DOHH2 (cell line): ENCODE measurements at regions not wholly inside any gene's neighbourhood (a gene's known extent, or its start where the extent isn't known, plus 50 kb on each side); places are given as distances from the start of the nearest gene placed in this dataset.
"Not testable (repeated sequence)": the region's sequence is repeated elsewhere in the genome, so short reads cannot be mapped to it uniquely, and the experiment has no call there.

Experiments
- H3F3A ChIP-seq: fragments of 200-600 bp; sonication (generic), shearing (Covaris generic); 2 replicates; pipeline ENCODE4 v1.6.0; 2016; ENCODE audit warnings: antibody characterized with exemption, mild to moderate bottlenecking; ENCODE audit not compliant: control insufficient read depth, insufficient read depth
- H3K27ac ChIP-seq: fragments of 200-600 bp; sonication (generic); 2 replicates; pipeline ENCODE4 v1.5.1; 2014; ENCODE audit warnings: low read depth, mild to moderate bottlenecking, low read length, moderate library complexity
- H3K27me3 ChIP-seq: fragments of 200-600 bp; sonication (generic); 2 replicates; pipeline ENCODE4 v1.6.1; 2014; ENCODE audit warnings: mild to moderate bottlenecking, low read length, mixed read lengths; ENCODE audit not compliant: control insufficient read depth
- H3K36me3 ChIP-seq: fragments of 200-600 bp; sonication (generic); 2 replicates; pipeline ENCODE4 v1.6.1; 2014; ENCODE audit warnings: mild to moderate bottlenecking, low read length, moderate library complexity, mixed read lengths; ENCODE audit not compliant: control insufficient read depth
- H3K4me1 ChIP-seq: fragments of 200-600 bp; sonication (generic); 2 replicates; pipeline ENCODE4 v1.6.1; 2014; ENCODE audit warnings: mild to moderate bottlenecking, low read length, mixed read lengths; ENCODE audit not compliant: control insufficient read depth
- H3K4me2 ChIP-seq: fragments of 200-600 bp; sonication (generic); 2 replicates; pipeline ENCODE4 v1.6.0; 2014; ENCODE audit warnings: mild to moderate bottlenecking, low read length, moderate library complexity
- H3K4me3 ChIP-seq: fragments of 200-600 bp; sonication (generic); 2 replicates; pipeline ENCODE4 v1.5.1; 2014; ENCODE audit warnings: mild to moderate bottlenecking, low read length, mixed read lengths
- H3K79me2 ChIP-seq: fragments of 200-600 bp; sonication (generic); 2 replicates; pipeline ENCODE4 v1.6.1; 2014; ENCODE audit warnings: mild to moderate bottlenecking, low read length, mixed read lengths; ENCODE audit not compliant: control insufficient read depth
- H3K9me2 ChIP-seq: fragments of 200-600 bp; sonication (generic); replicated peaks from 2 replicates; pipeline ENCODE4 v1.6.1; 2014; ENCODE audit warnings: mild to moderate bottlenecking, low read length, mixed read lengths; ENCODE audit not compliant: control insufficient read depth
- H3K9me3 ChIP-seq: fragments of 200-600 bp; sonication (generic); 2 replicates; pipeline ENCODE4 v1.6.1; 2014; ENCODE audit warnings: antibody characterized with exemption, low read length, mixed read lengths; ENCODE audit not compliant: control insufficient read depth, insufficient read depth
- H4K20me1 ChIP-seq: fragments of 200-600 bp; sonication (generic); 2 replicates; pipeline ENCODE4 v1.6.0; 2014; ENCODE audit warnings: low read depth, mild to moderate bottlenecking, antibody characterized with exemption, low read length, moderate library complexity; ENCODE audit not compliant: control insufficient read depth, insufficient read depth
- EZH2phosphoT487 ChIP-seq: fragments of 200-600 bp; sonication (generic); IDR thresholded peaks from 2 replicates; pipeline ENCODE4 v1.6.1; 2017; ENCODE audit warnings: borderline replicate concordance, mild to moderate bottlenecking, antibody characterized with exemption, low read length, moderate library complexity, mixed read lengths
- TF ChIP-seq, protein P1 (sequence below): fragments of 200-600 bp; sonication (generic); IDR thresholded peaks from one replicate; pipeline ENCODE4 v1.5.1; 2014; ENCODE audit warnings: antibody characterized with exemption, mild to moderate bottlenecking, low read depth, low read length; ENCODE audit not compliant: poor library complexity, severe bottlenecking

DNA sequence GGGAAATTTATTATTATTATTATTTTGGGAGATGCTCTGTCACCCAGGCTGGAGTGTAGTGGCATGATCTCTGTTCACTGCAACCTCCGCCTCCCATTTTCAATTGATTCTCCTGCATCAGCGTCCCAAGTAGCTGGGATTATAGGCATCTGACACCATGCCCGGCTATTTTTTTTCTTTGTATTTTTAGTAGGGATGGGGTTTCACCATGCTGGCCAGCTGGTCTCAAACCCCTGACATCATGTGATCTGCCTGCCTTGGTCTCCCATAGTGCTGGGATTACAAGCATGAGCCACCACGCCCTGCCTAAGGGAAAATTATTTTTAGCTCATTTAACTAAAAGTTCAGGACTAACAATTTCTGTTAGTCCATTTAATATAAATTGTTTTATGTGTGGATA lies 109.2 kb upstream of the SESTD1 start:
- H3K36me3 ChIP-seq, result no peaks in the 10 kb centered on the region
- H3F3A ChIP-seq, result no peaks in the 10 kb centered on the region
- TF ChIP-seq, protein P1, sequence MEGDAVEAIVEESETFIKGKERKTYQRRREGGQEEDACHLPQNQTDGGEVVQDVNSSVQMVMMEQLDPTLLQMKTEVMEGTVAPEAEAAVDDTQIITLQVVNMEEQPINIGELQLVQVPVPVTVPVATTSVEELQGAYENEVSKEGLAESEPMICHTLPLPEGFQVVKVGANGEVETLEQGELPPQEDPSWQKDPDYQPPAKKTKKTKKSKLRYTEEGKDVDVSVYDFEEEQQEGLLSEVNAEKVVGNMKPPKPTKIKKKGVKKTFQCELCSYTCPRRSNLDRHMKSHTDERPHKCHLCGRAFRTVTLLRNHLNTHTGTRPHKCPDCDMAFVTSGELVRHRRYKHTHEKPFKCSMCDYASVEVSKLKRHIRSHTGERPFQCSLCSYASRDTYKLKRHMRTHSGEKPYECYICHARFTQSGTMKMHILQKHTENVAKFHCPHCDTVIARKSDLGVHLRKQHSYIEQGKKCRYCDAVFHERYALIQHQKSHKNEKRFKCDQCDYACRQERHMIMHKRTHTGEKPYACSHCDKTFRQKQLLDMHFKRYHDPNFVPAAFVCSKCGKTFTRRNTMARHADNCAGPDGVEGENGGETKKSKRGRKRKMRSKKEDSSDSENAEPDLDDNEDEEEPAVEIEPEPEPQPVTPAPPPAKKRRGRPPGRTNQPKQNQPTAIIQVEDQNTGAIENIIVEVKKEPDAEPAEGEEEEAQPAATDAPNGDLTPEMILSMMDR, result no peak
- no peak for TF ChIP-seq EZH2phosphoT487
- H3K4me1 ChIP-seq, result no peaks in the 10 kb centered on the region
- no peaks in the 10 kb centered on the region for H3K27me3 ChIP-seq
- H3K79me2 ChIP-seq, result no peaks in the 10 kb centered on the region
- H3K27ac ChIP-seq, result no peak overlapping the region
- H3K9me3 ChIP-seq, result no peaks in the 10 kb centered on the region
- no peaks in the 10 kb centered on the region for H4K20me1 ChIP-seq
- H3K4me2 ChIP-seq, result no peak overlapping the region
- no peaks in the 10 kb centered on the region for H3K9me2 ChIP-seq
- H3K4me3 ChIP-seq, result no peak overlapping the region

DNA sequence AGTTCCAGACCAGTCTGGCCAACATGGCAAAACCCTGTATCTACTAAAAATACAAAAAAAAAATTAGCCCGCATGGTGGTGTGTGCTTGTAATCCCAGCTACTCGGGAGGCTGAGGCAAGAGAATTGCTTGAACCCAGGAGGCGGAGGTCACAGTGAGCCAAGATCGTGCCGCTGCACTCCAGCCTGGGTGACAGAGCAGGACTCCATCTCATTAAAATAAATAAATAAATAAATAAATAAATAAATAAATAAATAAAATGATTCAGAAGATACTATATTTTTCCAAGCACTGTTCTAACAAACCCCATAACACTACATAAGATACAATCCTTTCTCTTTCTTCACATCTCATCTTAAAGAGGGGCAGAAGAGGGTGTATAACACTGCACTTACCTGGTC lies 100.9 kb upstream of the SESTD1 start:
- not testable (repeated sequence) for H3K4me2 ChIP-seq, H3K79me2 ChIP-seq, H3K9me2 ChIP-seq, H3K36me3 ChIP-seq, H3K4me3 ChIP-seq, H3K4me1 ChIP-seq, H3F3A ChIP-seq, H3K9me3 ChIP-seq, H3K27ac ChIP-seq, H3K27me3 ChIP-seq, H4K20me1 ChIP-seq

DNA sequence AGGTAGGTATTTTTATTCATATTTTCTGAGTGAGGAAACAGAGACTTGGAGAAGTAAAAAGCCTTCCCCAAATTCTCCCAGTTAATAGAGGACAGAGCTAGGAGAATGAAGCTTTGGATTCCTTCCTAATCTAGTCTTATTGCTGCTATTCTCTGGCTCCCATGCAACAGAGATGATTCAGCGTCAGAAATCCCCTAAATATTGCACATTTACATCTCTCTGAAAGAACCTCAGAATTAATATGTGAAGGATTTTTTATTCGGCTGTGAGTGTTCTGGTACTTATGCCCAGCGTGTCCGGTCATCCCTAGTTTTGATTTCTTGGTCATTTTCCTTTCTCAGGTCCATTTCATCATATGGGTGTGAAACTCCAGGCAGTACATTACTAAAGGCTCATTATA lies 91.2 kb upstream of the SESTD1 start:
- Histone ChIP-seq H3K27me3 (no peaks in the 10 kb centered on the region), H3K4me3 (no peak overlapping the region), H3K27ac (no peak overlapping the region), H3K4me2 (no peak overlapping the region), H3K36me3 (no peaks in the 10 kb centered on the region), H3F3A (no peaks in the 10 kb centered on the region), H3K79me2 (no peaks in the 10 kb centered on the region), H3K4me1 (peaks cover 12% of the 10 kb centered on the region), H3K9me2 (no peaks in the 10 kb centered on the region), H4K20me1 (no peaks in the 10 kb centered on the region), H3K9me3 (no peaks in the 10 kb centered on the region)
- TF ChIP-seq, protein P1, result no peak
- TF ChIP-seq EZH2phosphoT487, result no peak

DNA sequence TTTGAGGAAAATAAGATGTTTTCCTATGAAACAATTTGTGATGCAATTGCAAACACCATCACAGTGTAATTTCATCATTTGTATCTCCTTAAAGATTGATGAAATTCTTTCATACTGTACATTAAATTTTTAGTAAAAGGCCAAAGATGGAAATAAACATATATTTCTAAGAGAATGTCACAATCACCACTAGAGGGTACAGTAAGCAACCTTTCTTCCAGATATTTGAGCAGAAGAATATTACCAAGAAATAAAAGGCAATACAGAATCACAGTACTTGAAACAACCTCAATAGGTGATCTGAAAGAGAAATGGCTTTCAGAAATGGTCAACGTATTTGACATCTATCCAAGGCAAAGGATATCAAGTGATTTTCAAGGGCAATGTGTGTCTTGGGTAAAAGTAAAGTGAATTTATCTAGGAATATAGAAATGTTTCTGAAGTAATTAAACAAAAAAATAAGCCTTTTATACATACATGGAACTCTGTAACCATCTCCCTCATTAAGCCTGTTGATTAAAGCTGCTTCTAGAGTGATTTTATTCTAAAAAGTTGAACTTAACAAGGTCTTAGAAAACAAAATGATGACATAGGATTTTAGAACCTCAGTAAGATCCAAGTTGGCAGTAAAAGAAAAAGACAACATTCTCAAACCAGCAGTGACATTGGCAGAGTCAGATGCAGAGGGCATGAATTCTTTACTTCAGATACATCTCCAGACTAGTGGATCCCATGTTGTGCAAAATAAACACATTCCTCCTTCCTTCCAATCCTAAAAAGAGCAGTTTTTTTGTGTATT lies 90.3 kb upstream of the SESTD1 start:
- Histone ChIP-seq H3K4me3 (no peak overlapping the region), H3K79me2 (no peaks in the 10 kb centered on the region), H3K9me2 (no peaks in the 10 kb centered on the region), H3K36me3 (no peaks in the 10 kb centered on the region), H3K4me1 (peaks cover 19% of the 10 kb centered on the region), H3K4me2 (no peak overlapping the region), H3F3A (no peaks in the 10 kb centered on the region), H3K27me3 (no peaks in the 10 kb centered on the region), H3K9me3 (no peaks in the 10 kb centered on the region), H3K27ac (no peak overlapping the region), H4K20me1 (no peaks in the 10 kb centered on the region)
- no peak for TF ChIP-seq EZH2phosphoT487
- TF ChIP-seq, protein P1, result peak; percentile 43
